Thoracic aorta (tissue), 2 donors: ENCODE measurements at regions not wholly inside any gene's neighbourhood (a gene's known extent, or its start where the extent isn't known, plus 50 kb on each side); places are given as distances from the start of the nearest gene placed in this dataset.

ENCODE experiments used
- ATAC-seq: fragments of 150-250 bp; one replicate; pipeline ENCODE4 v1.8.0; 2017; ENCODE audit warnings: low read depth; ENCODE audit not compliant: insufficient number of reproducible peaks, low FRiP score
- DNase-seq: peaks from one replicate; pipeline ENCODE4 v3.0.0-alpha.2; 2020; ENCODE audit warnings: low spot score
- H3K27ac ChIP-seq, 2 donors: fragments of 200-600 bp; sonication (generic); 1 replicate in 1 of 2; 2 replicates in 1 of 2; pipeline ENCODE4 v1.5.1; 2016; ENCODE audit warnings: mild to moderate bottlenecking in 2 of 2, moderate library complexity in 2 of 2
- H3K27me3 ChIP-seq: fragments of 200-600 bp; sonication (generic); replicated peaks from 2 replicates; pipeline ENCODE4 v1.6.0; 2016; ENCODE audit warnings: mild to moderate bottlenecking; ENCODE audit not compliant: insufficient read depth
- H3K36me3 ChIP-seq: fragments of 200-600 bp; sonication (generic); one replicate; pipeline ENCODE4 v1.5.1; 2016
- H3K4me1 ChIP-seq, 2 donors: fragments of 200-600 bp; sonication (generic); 1 replicate in 1 of 2; 2 replicates in 1 of 2; pipeline versions ENCODE4 v1.5.1 to v1.6.0; 2016; ENCODE audit warnings: low read depth in 2 of 2, mild to moderate bottlenecking in 1 of 2; ENCODE audit not compliant: control insufficient read depth in 1 of 2
- H3K4me3 ChIP-seq: fragments of 200-600 bp; sonication (generic); 2 replicates; pipeline ENCODE4 v1.5.1; 2016; ENCODE audit warnings: mild to moderate bottlenecking
- H3K9me3 ChIP-seq: fragments of 200-600 bp; sonication (generic); 2 replicates; pipeline ENCODE4 v1.5.1; 2016
- CTCF ChIP-seq: fragments of 200-600 bp; sonication (generic); IDR thresholded peaks from one replicate; pipeline ENCODE4 v1.5.1; 2019; ENCODE audit warnings: antibody characterized with exemption

GRCh38 chr5:103369125-103370120 lies 110.9 kb downstream of the MACIR start:
- no peaks in the 10 kb centered on the region for H3K27me3 ChIP-seq
- H3K36me3 ChIP-seq: no peaks in the 10 kb centered on the region
- ATAC-seq (no peak), DNase-seq (no peak)
- H3K27ac ChIP-seq: no peak overlapping the region
- no peaks in the 10 kb centered on the region for H3K9me3 ChIP-seq
- TF ChIP-seq CTCF: no peak
- H3K4me3 ChIP-seq: no peak overlapping the region
- no peaks in the 10 kb centered on the region for H3K4me1 ChIP-seq

- TF ChIP-seq CTCF: no peak
- Histone ChIP-seq H3K27ac (no peak overlapping the region), H3K27me3 (no peaks in the 10 kb centered on the region), H3K9me3 (no peaks in the 10 kb centered on the region), H3K36me3 (no peaks in the 10 kb centered on the region), H3K4me1 (no peaks in the 10 kb centered on the region), H3K4me3 (no peak overlapping the region)
- DNase-seq (no peak), ATAC-seq (no peak)
Observed at GRCh38 chr5:103367702-103368101, 109.1 kb downstream of the MACIR start.

- Histone ChIP-seq H3K4me1 (no peaks in the 10 kb centered on the region), H3K4me3 (no peak overlapping the region), H3K9me3 (no peaks in the 10 kb centered on the region), H3K27ac (no peak overlapping the region), H3K36me3 (no peaks in the 10 kb centered on the region), H3K27me3 (no peaks in the 10 kb centered on the region)
- TF ChIP-seq CTCF: no peak
- DNase-seq: no peak
- no peak for ATAC-seq
Observed at GRCh38 chr5:103366918-103367549, 108.5 kb downstream of the MACIR start.

- Histone ChIP-seq H3K9me3 (no peaks in the 10 kb centered on the region), H3K4me1 (no peaks in the 10 kb centered on the region), H3K27me3 (no peaks in the 10 kb centered on the region), H3K27ac (no peak overlapping the region), H3K4me3 (no peak overlapping the region), H3K36me3 (no peaks in the 10 kb centered on the region)
- no peak for TF ChIP-seq CTCF
- ATAC-seq: no peak
- DNase-seq: no peak
Observed at GRCh38 chr5:103364074-103364473, 105.5 kb downstream of the MACIR start.

- Histone ChIP-seq H3K4me1 (no peaks in the 10 kb centered on the region), H3K27me3 (no peaks in the 10 kb centered on the region), H3K27ac (no peak overlapping the region), H3K36me3 (no peaks in the 10 kb centered on the region), H3K4me3 (no peak overlapping the region), H3K9me3 (no peaks in the 10 kb centered on the region)
- no peak for ATAC-seq
- no peak for DNase-seq
- no peak for TF ChIP-seq CTCF
Observed at GRCh38 chr5:103362211-103362610, 103.6 kb downstream of the MACIR start.
